Suprapubic skin (tissue), 4 donors: ENCODE measurements at regions not wholly inside any gene's neighbourhood (a gene's known extent, or its start where the extent isn't known, plus 50 kb on each side); places are given as distances from the start of the nearest gene placed in this dataset.

Source experiments
- DNase-seq, 2 donors: peaks; one replicate each; pipeline ENCODE4 v3.0.0-alpha.2; 2019; ENCODE audit warnings: low spot score in 2 of 2
- H3K27ac ChIP-seq: fragments of 200-600 bp; sonication (generic); one replicate; pipeline ENCODE4 v1.5.1; 2019
- H3K27me3 ChIP-seq: fragments of 200-600 bp; sonication (generic); one replicate; pipeline ENCODE4 v1.5.1; 2019
- H3K36me3 ChIP-seq: fragments of 200-600 bp; sonication (generic); one replicate; pipeline ENCODE4 v1.5.1; 2019
- H3K4me1 ChIP-seq: fragments of 200-600 bp; sonication (generic); one replicate; pipeline ENCODE4 v1.5.1; 2019
- H3K4me3 ChIP-seq: fragments of 200-600 bp; sonication (generic); one replicate; pipeline ENCODE4 v1.5.1; 2019; ENCODE audit warnings: mild to moderate bottlenecking
- H3K9me3 ChIP-seq: fragments of 200-600 bp; sonication (generic); one replicate; pipeline ENCODE4 v1.5.1; 2019
- CTCF ChIP-seq, 2 donors: fragments of 200-600 bp in 1 of 2; fragments of 450-650 bp in 1 of 2; sonication (generic) in 1 of 2; IDR thresholded peaks; one replicate each; pipeline ENCODE4 v1.5.1; 2016 to 2019; ENCODE audit warnings: antibody characterized with exemption in 2 of 2, mild to moderate bottlenecking in 1 of 2, moderate library complexity in 1 of 2
- EP300 ChIP-seq: sonication (generic); formaldehyde crosslinking; IDR thresholded peaks from one replicate; pipeline ENCODE4 v1.6.1; 2017; ENCODE audit warnings: antibody characterized with exemption
- POLR2A ChIP-seq, 2 donors: fragments of 450-650 bp; IDR thresholded peaks; one replicate each; pipeline ENCODE4 v1.6.1; 2017; ENCODE audit warnings: antibody characterized with exemption in 2 of 2, mild to moderate bottlenecking in 2 of 2, moderate library complexity in 2 of 2
- POLR2AphosphoS5 ChIP-seq, 3 donors: sonication (generic); formaldehyde crosslinking; IDR thresholded peaks; one replicate each; pipeline ENCODE4 v1.6.1; 2017; ENCODE audit warnings: antibody characterized with exemption in 3 of 3
- WGBS: methylation state at CpG from one replicate; pipeline ENCODE4 v1.1.5; 2018; 5-methylcytosine and 5-hydroxymethylcytosine counted together

GRCh38 chr5:68932830-68933434, 160.9 kb upstream of the SLC30A5 start:
- no peaks in the 10 kb centered on the region for H3K4me1 ChIP-seq
- DNase-seq: no peak
- H3K4me3 ChIP-seq: no peak overlapping the region
- TF ChIP-seq EP300 (no peak), POLR2A (IDR thresholded peaks at IDR 0.05) (no peak), CTCF (IDR thresholded peaks at IDR 0.05) (no peak), POLR2AphosphoS5 (IDR thresholded peaks at IDR 0.05) (no peak)
- H3K27ac ChIP-seq: no peak overlapping the region
- 81% methylated on average over 3 of the region's 3 CpGs for WGBS
- H3K27me3 ChIP-seq: no peaks in the 10 kb centered on the region
- H3K9me3 ChIP-seq: no peaks in the 10 kb centered on the region
- no peaks in the 10 kb centered on the region for H3K36me3 ChIP-seq

- H3K27ac ChIP-seq: no peak overlapping the region
- no peaks in the 10 kb centered on the region for H3K4me1 ChIP-seq
- no peak for DNase-seq
- no peaks in the 10 kb centered on the region for H3K36me3 ChIP-seq
- no peak overlapping the region for H3K4me3 ChIP-seq
- no peaks in the 10 kb centered on the region for H3K9me3 ChIP-seq
- WGBS: 98% methylated on average over 2 of the region's 2 CpGs
- H3K27me3 ChIP-seq: no peaks in the 10 kb centered on the region
- no peak for TF ChIP-seq EP300
- no peak for TF ChIP-seq POLR2A (IDR thresholded peaks at IDR 0.05)
- no peak for TF ChIP-seq POLR2AphosphoS5 (IDR thresholded peaks at IDR 0.05)
- no peak for TF ChIP-seq CTCF (IDR thresholded peaks at IDR 0.05)
These were observed 151.6 kb upstream of the SLC30A5 start for GRCh38 chr5:68942169-68942568.

- DNase-seq: no peak
- Histone ChIP-seq H3K4me1 (peaks cover 23% of the 10 kb centered on the region), H3K36me3 (no peaks in the 10 kb centered on the region), H3K27ac (no peak overlapping the region), H3K27me3 (no peaks in the 10 kb centered on the region), H3K9me3 (no peaks in the 10 kb centered on the region), H3K4me3 (no peak overlapping the region)
- TF ChIP-seq POLR2A (IDR thresholded peaks at IDR 0.05) (no peak), POLR2AphosphoS5 (IDR thresholded peaks at IDR 0.05) (no peak), CTCF (IDR thresholded peaks at IDR 0.05) (no peak), EP300 (no peak)
- 95% methylated on average over 3 of the region's 3 CpGs for WGBS
These were observed 147.1 kb upstream of the SLC30A5 start for GRCh38 chr5:68946728-68947127.

- Histone ChIP-seq H3K4me1 (peaks cover 28% of the 10 kb centered on the region), H3K27me3 (no peaks in the 10 kb centered on the region), H3K36me3 (no peaks in the 10 kb centered on the region), H3K4me3 (no peak overlapping the region), H3K9me3 (no peaks in the 10 kb centered on the region), H3K27ac (no peak overlapping the region)
- no peak for DNase-seq
- WGBS: 92% methylated on average over 2 of the region's 2 CpGs
- TF ChIP-seq CTCF (IDR thresholded peaks at IDR 0.05) (no peak), POLR2AphosphoS5 (IDR thresholded peaks at IDR 0.05) (no peak), POLR2A (IDR thresholded peaks at IDR 0.05) (no peak), EP300 (no peak)
These were observed 145.8 kb upstream of the SLC30A5 start for GRCh38 chr5:68947986-68948385.

GRCh38 chr5:68949256-68949655, 144.6 kb upstream of the SLC30A5 start:
- Histone ChIP-seq H3K9me3 (no peaks in the 10 kb centered on the region), H3K36me3 (no peaks in the 10 kb centered on the region), H3K4me1 (peaks cover 33% of the 10 kb centered on the region), H3K27me3 (no peaks in the 10 kb centered on the region), H3K4me3 (no peak overlapping the region), H3K27ac (no peak overlapping the region)
- WGBS: 85% methylated on average over 3 of the region's 3 CpGs
- no peak for TF ChIP-seq POLR2AphosphoS5 (IDR thresholded peaks at IDR 0.05)
- TF ChIP-seq EP300: no peak
- TF ChIP-seq CTCF (IDR thresholded peaks at IDR 0.05): no peak
- TF ChIP-seq POLR2A (IDR thresholded peaks at IDR 0.05): no peak
- no peak for DNase-seq
